ENCODE measurements at regions not wholly inside any gene's neighbourhood (a gene's known extent, or its start where the extent isn't known, plus 50 kb on each side); places are given as distances from the start of the nearest gene placed in this dataset.

DNA sequence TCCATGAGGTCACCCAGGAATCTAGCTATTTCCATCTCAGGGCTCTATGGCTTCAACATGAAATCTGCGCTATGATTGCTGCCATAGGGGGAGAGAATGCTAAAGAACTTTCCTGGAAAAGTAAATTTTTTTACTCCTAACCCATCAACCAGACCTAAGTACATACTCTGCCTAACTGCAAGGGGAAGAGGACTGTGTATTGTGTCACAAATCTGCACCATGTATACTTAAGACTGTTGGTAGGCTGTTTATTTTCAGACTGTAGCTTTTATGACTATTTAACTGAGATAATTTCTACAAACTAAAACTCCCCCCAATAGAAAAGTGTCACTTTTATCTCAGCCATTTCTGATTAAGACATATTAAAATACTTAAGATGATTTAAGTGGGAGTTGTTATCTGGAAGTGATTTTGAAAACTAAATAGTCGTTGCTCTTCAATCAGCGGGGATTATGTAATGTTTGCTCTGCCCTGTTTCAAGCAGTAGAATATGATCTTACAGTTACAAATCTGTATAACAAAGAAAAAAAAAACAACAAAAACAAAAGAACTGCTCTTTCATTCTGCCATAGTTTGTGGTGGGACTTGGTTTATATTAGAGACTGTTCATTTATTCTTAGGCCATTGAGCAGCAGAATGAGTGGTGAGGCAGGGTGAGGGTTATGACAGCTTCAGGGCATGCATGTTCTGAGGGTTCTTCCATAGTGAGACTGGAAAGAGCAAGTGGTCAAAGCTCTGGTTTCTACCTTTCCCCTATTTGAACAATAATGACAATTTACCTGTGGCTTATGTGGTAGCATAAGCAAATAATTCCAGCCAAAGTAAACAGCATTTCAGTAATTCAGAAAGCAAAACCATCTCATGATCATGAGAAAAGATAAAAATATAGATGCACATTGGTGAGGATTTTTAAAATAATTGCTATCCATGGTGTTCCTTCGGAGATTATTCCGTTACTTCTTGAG lies 126.3 kb upstream of the CEP162 start:
- TF ChIP-seq, protein P1, sequence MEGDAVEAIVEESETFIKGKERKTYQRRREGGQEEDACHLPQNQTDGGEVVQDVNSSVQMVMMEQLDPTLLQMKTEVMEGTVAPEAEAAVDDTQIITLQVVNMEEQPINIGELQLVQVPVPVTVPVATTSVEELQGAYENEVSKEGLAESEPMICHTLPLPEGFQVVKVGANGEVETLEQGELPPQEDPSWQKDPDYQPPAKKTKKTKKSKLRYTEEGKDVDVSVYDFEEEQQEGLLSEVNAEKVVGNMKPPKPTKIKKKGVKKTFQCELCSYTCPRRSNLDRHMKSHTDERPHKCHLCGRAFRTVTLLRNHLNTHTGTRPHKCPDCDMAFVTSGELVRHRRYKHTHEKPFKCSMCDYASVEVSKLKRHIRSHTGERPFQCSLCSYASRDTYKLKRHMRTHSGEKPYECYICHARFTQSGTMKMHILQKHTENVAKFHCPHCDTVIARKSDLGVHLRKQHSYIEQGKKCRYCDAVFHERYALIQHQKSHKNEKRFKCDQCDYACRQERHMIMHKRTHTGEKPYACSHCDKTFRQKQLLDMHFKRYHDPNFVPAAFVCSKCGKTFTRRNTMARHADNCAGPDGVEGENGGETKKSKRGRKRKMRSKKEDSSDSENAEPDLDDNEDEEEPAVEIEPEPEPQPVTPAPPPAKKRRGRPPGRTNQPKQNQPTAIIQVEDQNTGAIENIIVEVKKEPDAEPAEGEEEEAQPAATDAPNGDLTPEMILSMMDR (IDR thresholded peaks at IDR 0.05): no peak
- TF ChIP-seq POLR2A (IDR thresholded peaks at IDR 0.05): no peak
- H3K36me3 ChIP-seq: no peaks in the 10 kb centered on the region
- no peaks in the 10 kb centered on the region for H3K9me3 ChIP-seq

DNA sequence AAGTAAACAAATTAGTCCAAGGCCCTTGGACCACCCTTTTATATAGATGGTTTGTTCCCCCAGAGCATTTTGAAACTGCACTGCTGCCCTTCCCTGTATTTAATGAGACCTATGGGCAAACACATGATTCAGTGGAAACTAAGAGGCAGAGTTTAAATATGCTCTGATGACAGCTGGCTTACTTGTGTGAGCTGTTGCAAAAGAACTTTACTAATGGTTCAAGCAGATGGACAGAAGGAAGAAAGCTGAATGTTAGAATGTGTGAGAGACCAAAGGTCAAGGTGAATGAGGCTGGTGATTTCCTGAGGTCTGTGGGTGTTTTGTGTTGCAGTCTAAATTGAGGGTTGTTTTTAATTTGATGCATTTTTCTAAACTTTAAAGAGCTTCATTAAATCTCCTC lies 123.0 kb upstream of the CEP162 start:
- no peaks in the 10 kb centered on the region for H3K27me3 ChIP-seq
- TF ChIP-seq POLR2A (IDR thresholded peaks at IDR 0.05): no peak
- TF ChIP-seq, protein P1 (IDR thresholded peaks at IDR 0.05): no peak
- H3K36me3 ChIP-seq: no peaks in the 10 kb centered on the region
- no peak overlapping the region for H3K4me3 ChIP-seq
- no peak for DNase-seq
- no peaks in the 10 kb centered on the region for H3K4me1 ChIP-seq
- H3K27ac ChIP-seq: no peak overlapping the region
- no peaks in the 10 kb centered on the region for H3K9me3 ChIP-seq

More for the DNA sequence above, 126.3 kb upstream of the CEP162 start:
- H3K27ac ChIP-seq: no peak overlapping the region
- no peak for DNase-seq
- H3K4me3 ChIP-seq: no peak overlapping the region
- no peaks in the 10 kb centered on the region for H3K4me1 ChIP-seq
- no peaks in the 10 kb centered on the region for H3K27me3 ChIP-seq

DNA sequence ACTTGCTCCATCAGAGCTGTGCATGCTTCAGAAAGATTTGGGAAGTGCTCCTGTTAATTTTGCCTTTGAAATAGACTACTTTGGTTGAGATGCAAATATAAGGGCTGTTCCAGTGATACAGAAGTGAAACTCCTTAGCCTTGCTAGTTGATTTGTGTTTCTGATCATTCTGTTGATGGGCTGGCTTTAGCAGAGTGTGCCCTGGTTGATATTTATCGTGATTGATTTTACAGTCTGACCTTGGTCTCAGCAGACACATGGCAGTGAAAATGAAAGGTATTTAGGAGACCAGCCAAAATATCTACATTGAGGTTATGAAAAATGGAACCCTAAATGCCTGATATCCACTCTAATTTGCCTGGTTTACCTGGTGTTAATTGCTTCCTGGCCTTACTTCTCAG lies 122.1 kb upstream of the CEP162 start:
- DNase-seq: no peak
- no peaks in the 10 kb centered on the region for H3K36me3 ChIP-seq
- no peak overlapping the region for H3K27ac ChIP-seq
- H3K9me3 ChIP-seq: no peaks in the 10 kb centered on the region
- no peaks in the 10 kb centered on the region for H3K4me1 ChIP-seq
- H3K27me3 ChIP-seq: no peaks in the 10 kb centered on the region
- H3K4me3 ChIP-seq: no peak overlapping the region
- TF ChIP-seq, protein P1 (IDR thresholded peaks at IDR 0.05): no peak
- no peak for TF ChIP-seq POLR2A (IDR thresholded peaks at IDR 0.05)

DNA sequence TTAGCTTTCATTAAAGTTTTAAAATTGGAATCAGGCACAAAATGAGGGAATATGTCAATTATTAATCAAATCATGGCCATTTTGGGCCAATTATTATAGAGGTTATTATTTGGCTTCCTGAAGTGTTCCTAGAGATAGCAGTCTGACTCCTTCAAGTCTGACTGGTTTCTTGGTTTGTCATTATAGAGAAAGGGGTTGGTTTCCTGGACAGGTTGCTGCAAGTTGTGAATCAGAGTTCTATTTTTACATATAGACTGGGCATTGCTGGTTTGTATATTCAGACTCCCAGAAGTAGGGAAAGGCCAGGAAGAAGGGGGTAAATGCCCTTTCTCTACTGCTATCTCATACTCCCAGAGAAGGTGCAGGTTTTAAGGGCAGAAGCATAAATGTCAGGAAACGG lies 121.4 kb upstream of the CEP162 start:
- TF ChIP-seq, protein P1 (IDR thresholded peaks at IDR 0.05): no peak
- TF ChIP-seq POLR2A (IDR thresholded peaks at IDR 0.05): no peak
- Histone ChIP-seq H3K4me1 (no peaks in the 10 kb centered on the region), H3K4me3 (no peak overlapping the region), H3K36me3 (no peaks in the 10 kb centered on the region), H3K9me3 (no peaks in the 10 kb centered on the region), H3K27ac (no peak overlapping the region), H3K27me3 (no peaks in the 10 kb centered on the region)
- DNase-seq: no peak

DNA sequence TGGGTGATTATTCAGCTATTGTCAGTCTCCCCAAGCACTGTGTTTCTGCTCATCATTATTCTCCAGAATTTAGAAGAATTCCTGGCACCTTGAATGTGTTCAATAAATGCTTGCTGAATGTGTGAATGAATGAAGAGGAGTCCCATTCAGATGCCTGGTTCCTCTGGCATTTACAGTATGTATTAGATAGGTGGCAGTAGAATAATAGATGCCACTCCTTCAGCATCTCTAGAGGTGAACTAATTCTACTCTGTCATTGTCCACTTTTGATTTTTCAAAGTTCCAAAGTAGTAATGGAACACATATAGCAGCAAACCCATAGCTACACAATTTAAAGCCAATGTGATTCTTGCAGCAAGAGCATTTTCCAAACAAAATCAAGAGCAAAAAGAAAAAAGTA lies 118.9 kb upstream of the CEP162 start:
- no peak overlapping the region for H3K4me3 ChIP-seq
- no peak for DNase-seq
- no peaks in the 10 kb centered on the region for H3K9me3 ChIP-seq

More for the DNA sequence above, 118.9 kb upstream of the CEP162 start:
- TF ChIP-seq, protein P1 (IDR thresholded peaks at IDR 0.05): no peak
- Histone ChIP-seq H3K27me3 (no peaks in the 10 kb centered on the region), H3K36me3 (no peaks in the 10 kb centered on the region), H3K4me1 (no peaks in the 10 kb centered on the region), H3K27ac (no peak overlapping the region)
